Neuron (in vitro differentiated cells): ENCODE measurements at regions not wholly inside any gene's neighbourhood (a gene's known extent, or its start where the extent isn't known, plus 50 kb on each side); places are given as distances from the start of the nearest gene placed in this dataset.

Experiments used
- H2AFZ ChIP-seq: one replicate; pipeline ENCODE4 v1.6.1; 2013; ENCODE audit warnings: low read depth, mild to moderate bottlenecking, inconsistent platforms, low read length, moderate library complexity
- H3K27me3 ChIP-seq: one replicate; pipeline ENCODE4 v1.6.1; 2013; ENCODE audit warnings: low read length; ENCODE audit not compliant: insufficient read depth
- H3K36me3 ChIP-seq: one replicate; pipeline ENCODE4 v1.6.1; 2013; ENCODE audit warnings: low read length; ENCODE audit not compliant: insufficient read depth
- H3K4me1 ChIP-seq: one replicate; pipeline ENCODE4 v1.6.1; 2013; ENCODE audit warnings: low read length; ENCODE audit not compliant: insufficient read depth
- H3K4me3 ChIP-seq: 2 replicates; pipeline ENCODE4 v1.5.1; 2013; ENCODE audit warnings: mild to moderate bottlenecking, low read length, moderate library complexity
- H3K9me3 ChIP-seq: one replicate; pipeline ENCODE4 v1.6.1; 2013; ENCODE audit warnings: low read length

DNA sequence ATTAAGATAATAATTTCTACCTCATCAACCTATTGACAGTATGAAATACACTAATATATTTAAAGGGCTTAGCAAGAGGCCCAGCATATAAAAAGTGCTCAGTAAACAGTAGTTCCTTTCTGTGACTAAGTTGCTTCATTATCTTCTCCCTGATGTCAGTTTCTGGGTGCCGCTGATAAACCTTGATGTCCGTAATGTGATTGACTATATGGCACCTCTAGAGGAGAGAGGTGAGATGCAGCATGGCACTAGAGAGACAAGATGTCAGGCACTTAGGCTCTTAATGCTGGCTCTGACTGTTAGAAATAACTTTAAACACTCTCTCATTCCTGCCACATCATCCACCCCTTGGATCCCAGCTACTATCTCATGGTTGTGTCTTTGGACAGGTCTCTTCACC lies 455.9 kb upstream of the KLF4 start:
- Histone ChIP-seq H3K4me3 (no peak overlapping the region), H2AFZ (no peak overlapping the region), H3K4me1 (no peaks in the 10 kb centered on the region), H3K36me3 (no peaks in the 10 kb centered on the region), H3K9me3 (no peaks in the 10 kb centered on the region), H3K27me3 (no peaks in the 10 kb centered on the region)

DNA sequence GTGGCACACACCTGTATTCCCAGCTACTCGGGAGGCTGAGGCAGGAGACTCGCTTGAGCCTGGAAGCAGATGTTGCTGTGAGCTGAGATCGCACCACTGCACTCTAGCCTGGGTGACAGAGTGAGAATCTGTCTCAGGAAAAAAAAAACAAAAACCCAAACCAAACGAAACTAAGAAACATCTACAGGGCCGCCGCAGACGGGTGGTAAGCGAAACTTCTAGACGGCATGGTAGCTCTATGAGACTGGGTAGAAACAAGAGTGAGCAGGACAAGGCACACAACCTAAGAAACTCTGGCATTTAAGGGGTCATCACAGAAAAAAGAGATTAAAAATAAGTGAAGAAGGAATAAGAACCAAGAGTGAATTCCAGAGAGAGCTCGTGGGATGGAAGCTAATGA lies 454.8 kb upstream of the KLF4 start:
- Histone ChIP-seq H2AFZ (no peak overlapping the region), H3K9me3 (no peaks in the 10 kb centered on the region), H3K36me3 (no peaks in the 10 kb centered on the region), H3K27me3 (no peaks in the 10 kb centered on the region), H3K4me3 (no peak overlapping the region), H3K4me1 (no peaks in the 10 kb centered on the region)

DNA sequence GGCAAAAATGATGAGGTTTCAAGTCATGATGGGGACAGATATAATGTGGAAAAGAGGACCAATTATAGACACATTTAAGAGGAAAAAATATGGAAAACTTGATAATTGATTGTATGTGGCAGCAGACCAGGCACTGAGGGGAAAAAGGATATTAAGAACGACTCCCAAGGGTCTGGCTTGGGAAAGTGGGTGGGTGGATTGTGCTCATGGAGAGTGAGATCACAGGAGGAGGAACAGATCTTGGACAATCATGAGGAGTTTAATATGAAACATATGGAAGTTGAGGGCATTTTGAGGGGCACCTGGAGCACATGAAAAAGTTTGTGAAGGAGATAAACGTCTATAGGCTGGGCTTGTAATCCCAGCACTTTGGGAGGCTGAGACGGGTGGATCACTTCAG lies 454.3 kb upstream of the KLF4 start:
- Histone ChIP-seq H3K9me3 (no peaks in the 10 kb centered on the region), H2AFZ (no peak overlapping the region), H3K27me3 (no peaks in the 10 kb centered on the region), H3K4me1 (no peaks in the 10 kb centered on the region), H3K4me3 (no peak overlapping the region), H3K36me3 (no peaks in the 10 kb centered on the region)

DNA sequence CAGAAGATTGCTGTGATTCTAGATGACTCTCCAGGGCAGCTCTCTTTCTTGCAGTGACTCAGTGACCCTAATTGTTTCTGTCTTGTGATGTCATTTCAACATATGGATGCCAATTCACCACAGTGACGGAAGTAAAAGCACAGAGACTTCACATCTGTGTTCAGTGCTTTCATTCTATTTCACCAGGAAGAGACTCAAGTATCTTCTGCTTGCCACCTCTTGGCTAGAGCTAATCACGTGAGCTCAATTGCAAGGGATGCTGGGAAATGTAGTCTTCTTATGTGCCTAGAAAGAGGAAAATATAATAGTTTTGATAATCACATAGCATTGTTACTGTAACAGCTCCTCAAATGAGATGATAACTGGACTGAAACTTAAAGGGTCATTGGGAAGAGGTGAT lies 453.3 kb upstream of the KLF4 start:
- Histone ChIP-seq H3K4me3 (no peak overlapping the region), H3K9me3 (no peaks in the 10 kb centered on the region), H3K36me3 (no peaks in the 10 kb centered on the region), H2AFZ (no peak overlapping the region), H3K27me3 (no peaks in the 10 kb centered on the region), H3K4me1 (no peaks in the 10 kb centered on the region)

DNA sequence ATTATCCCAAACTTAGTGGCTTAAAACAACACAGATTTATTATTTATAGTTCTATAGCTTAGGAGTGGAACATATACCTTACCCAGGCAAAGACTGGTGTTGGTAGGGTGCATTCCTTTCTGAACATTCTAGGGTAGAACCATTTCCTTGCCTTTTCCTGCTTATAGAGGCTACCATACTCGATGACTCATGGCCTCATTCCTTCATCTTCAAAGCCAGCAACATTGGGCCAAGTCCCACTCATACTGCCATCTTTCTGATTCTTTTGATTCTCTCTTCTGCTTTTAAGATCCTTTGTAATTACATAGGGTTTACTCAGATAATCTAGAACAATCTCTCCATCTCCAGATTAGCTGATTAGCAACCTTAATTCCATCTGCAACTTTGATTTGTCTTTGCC lies 452.7 kb upstream of the KLF4 start:
- Histone ChIP-seq H3K27me3 (no peaks in the 10 kb centered on the region), H3K9me3 (no peaks in the 10 kb centered on the region), H3K36me3 (no peaks in the 10 kb centered on the region), H2AFZ (no peak overlapping the region), H3K4me1 (no peaks in the 10 kb centered on the region), H3K4me3 (no peak overlapping the region)

DNA sequence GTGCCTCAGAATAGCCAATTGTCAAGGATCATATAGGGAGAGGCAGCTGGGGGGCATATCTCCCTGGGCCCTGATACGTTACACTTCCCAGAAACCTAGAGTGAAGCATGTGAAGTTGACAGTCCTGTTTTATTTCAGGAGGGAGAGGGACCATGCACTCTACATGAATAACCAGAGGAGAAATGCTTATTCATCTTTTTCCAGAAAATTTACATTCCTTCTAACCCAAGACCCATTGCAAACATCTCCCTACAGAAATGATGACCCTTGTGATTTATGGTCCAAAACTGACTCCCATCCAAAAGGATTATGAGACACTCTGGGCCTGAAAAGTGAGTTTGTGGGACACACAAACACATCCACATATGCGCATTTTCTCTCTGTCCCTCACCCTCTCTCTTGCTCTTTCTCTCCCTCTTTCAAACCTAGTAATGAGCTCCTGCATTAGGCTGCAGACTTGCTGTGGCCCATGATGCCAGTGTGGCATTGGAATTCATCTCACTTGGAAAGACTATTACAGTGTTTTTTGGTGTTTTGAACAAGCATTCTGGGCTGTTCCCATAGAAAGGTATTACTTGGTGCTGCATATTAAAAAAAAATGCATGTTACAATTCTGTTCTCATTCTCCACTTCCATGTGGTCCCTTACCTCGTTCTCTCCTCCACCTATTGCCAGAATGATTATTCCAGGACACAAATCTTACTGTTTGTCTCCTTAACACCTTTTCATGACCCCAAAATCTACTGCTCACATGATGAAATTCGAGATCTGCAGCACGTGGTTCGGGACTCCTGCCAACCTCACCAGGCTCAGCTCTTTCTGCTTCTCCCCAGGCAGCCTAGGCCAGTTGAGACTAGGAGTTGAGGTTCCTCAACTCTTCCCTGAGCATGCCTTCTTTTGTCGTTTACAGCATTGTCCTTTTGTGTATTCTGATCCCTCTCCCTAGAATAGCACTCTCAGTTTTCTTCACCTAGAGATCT lies 451.3 kb upstream of the KLF4 start:
- Histone ChIP-seq H3K27me3 (no peaks in the 10 kb centered on the region), H3K4me1 (no peaks in the 10 kb centered on the region), H2AFZ (no peak overlapping the region), H3K4me3 (no peak overlapping the region), H3K9me3 (no peaks in the 10 kb centered on the region), H3K36me3 (no peaks in the 10 kb centered on the region)

DNA sequence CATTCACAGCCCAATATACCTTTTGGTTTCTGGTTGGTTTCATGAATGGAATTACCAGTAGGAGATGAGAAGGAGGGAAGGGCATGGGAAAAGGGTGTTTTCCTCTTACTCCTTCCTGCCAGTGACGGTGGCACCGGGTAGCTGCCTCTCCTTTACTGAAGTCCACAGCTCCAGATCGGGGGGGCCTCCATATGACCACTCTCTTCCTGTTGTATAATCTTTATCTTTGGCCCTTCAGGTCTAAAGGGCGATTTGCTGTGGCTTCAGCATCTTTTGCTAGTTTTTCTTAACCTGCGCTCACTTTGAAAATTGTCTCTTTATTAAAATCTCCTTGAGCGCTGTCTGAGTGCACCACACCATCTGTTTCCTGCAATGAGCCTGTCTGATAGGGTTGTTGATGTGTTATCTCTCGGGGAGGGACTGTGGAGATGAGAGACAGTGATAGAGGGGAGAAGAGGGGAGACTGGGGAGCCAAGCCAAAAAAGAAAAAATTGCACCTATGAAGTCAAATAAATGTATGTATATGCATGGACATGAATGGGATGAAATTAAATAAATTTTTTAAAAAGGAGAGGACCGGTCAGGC lies 449.3 kb upstream of the KLF4 start:
- no peaks in the 10 kb centered on the region for H3K27me3 ChIP-seq
- H3K9me3 ChIP-seq, result no peaks in the 10 kb centered on the region
- H3K4me1 ChIP-seq, result no peaks in the 10 kb centered on the region
- H3K4me3 ChIP-seq, result no peak overlapping the region
- no peaks in the 10 kb centered on the region for H3K36me3 ChIP-seq
- no peak overlapping the region for H2AFZ ChIP-seq

DNA sequence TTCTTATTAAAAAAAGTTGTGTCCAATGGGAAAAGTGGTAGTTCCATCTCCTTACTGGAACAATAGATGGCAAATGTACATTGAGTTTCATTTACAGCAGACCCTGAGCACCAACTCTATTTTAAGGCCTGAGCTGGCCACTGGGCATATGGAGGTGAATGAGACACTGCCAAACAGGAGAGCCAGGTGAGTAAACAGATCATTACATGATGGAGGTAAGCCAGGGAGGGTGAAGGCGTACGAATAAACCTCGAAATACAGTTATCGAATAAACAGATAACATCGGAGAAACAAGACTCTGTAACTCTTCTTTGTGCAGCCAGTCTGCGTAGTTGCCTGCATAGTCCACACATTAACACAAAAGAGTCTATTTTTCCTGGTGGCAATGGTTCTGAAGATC lies 446.4 kb upstream of the KLF4 start:
- Histone ChIP-seq H3K4me3 (no peak overlapping the region), H3K4me1 (no peaks in the 10 kb centered on the region), H3K36me3 (no peaks in the 10 kb centered on the region), H2AFZ (no peak overlapping the region), H3K27me3 (peaks cover 2% of the 10 kb centered on the region), H3K9me3 (no peaks in the 10 kb centered on the region)

DNA sequence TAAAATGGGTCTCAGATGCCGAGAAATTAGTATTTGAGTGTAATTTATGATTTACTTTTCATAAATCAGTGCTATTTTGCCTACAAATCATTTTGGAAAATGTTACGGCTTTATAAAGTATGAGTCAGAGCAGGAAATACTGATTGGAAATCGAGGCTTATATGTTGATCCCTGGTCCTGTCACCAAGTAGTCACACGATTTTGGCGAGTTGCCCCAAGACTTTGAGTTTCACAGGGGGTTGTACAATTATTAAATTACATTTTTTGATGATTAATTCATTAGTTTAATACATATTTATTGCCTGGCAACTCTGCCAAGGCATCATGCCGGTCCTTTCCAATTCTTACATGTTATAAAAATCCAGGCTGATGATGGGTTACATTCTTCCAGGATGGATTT lies 443.9 kb upstream of the KLF4 start:
- no peak overlapping the region for H3K4me3 ChIP-seq
- H3K27me3 ChIP-seq, result peaks cover 2% of the 10 kb centered on the region
- H3K36me3 ChIP-seq, result no peaks in the 10 kb centered on the region

DNA sequence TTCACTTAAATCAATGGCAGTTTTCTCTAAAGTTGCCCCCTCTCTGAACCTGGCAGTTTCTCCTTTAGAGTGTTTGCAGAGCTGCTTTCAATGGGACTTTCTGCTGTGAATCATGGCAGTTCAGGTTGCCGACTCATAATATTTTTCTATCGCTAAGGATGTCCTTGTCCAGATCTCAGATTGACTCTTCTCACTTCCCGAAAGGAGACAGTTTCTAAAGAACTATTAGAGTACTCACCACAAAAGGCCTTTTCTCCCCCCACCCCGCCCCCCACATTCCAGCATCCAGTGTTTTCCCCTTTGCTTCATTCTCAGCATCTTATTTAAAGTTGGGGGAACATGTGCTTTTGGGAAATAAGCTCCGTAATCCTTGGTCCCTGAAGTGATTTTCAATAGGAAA lies 443.5 kb upstream of the KLF4 start:
- no peaks in the 10 kb centered on the region for H3K4me1 ChIP-seq
- H2AFZ ChIP-seq, result no peak overlapping the region
- H3K36me3 ChIP-seq, result no peaks in the 10 kb centered on the region
- H3K9me3 ChIP-seq, result no peaks in the 10 kb centered on the region
- H3K27me3 ChIP-seq, result peaks cover 2% of the 10 kb centered on the region
- no peak overlapping the region for H3K4me3 ChIP-seq

More for the DNA sequence above, 443.9 kb upstream of the KLF4 start:
- no peaks in the 10 kb centered on the region for H3K4me1 ChIP-seq
- no peaks in the 10 kb centered on the region for H3K9me3 ChIP-seq
- H2AFZ ChIP-seq, result no peak overlapping the region

DNA sequence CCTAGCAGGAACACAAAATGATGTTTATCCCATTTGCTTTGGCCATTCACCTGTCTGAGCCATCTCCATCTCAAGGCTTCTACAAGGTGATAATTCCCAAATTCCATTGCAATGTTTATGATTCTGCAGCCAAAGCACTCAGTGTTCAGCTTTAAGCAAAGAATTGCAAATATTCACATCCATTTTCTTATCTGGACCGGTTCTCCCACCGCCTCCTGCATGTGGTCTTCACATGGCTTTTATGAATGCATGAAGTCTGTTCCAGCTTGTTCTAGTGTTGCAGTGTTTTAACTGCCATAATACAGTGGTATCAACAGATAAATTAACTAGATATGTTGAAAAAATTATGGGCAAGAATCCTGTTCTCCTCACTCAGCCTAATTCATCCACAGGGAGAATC lies 443.0 kb upstream of the KLF4 start:
- Histone ChIP-seq H3K36me3 (no peaks in the 10 kb centered on the region), H3K4me3 (no peak overlapping the region), H3K9me3 (no peaks in the 10 kb centered on the region), H3K4me1 (no peaks in the 10 kb centered on the region), H3K27me3 (peaks cover 2% of the 10 kb centered on the region), H2AFZ (no peak overlapping the region)

DNA sequence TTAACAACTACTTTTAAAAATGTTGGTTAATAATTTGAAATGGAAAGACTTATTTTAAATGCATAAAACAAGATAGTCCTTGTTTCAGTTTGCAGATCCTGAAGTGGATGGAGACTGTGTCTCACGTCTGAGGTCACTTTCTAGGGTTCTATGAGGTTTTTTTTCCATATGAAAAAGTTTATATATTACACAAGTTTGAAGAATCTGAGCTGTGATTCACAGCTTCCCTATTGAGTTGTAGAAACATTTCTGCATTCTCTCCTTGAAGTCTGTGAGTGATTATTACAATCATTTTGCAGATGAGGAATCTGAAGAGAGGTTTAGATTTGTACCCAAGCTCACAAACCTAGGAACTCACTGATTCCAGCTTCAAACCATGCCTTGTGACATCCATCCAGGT lies 442.5 kb upstream of the KLF4 start:
- Histone ChIP-seq H3K36me3 (no peaks in the 10 kb centered on the region), H2AFZ (no peak overlapping the region), H3K4me3 (no peak overlapping the region), H3K27me3 (peaks cover 2% of the 10 kb centered on the region), H3K9me3 (no peaks in the 10 kb centered on the region), H3K4me1 (no peaks in the 10 kb centered on the region)

DNA sequence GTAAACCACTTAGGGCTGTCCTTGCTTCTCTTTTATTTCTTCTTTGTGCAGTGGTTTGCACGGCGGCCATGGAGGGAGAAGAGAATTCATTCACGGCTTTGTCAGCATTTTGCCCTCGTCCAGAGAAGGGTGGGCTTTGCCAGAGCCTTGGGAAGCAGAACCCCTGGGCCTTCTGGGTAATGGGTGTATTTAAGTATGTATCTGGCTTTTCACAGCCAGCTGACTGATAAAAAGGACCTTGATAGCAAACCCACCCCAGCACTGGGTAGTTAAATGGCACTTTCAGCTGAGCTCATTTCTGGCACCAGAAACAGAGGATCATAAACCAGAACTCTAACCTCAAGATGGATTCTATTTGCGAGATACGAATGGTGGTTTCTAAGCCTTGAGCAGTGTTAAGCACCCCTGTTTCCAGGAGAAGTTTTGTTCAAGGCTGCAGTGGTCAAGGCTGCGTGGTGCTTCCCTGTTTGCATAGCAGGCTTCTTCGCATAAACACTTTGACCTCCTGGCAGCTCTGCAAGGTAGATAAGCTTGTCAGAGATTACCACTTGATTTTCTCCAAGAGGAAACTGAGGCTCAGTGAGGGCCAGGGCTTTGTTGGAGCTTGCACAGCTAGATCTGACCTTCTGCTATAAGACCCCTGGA lies 441.6 kb upstream of the KLF4 start:
- H3K4me1 ChIP-seq, result no peaks in the 10 kb centered on the region
- H3K36me3 ChIP-seq, result no peaks in the 10 kb centered on the region
- H3K4me3 ChIP-seq, result no peak overlapping the region
- H2AFZ ChIP-seq, result no peak overlapping the region
- H3K9me3 ChIP-seq, result no peaks in the 10 kb centered on the region
- peaks cover 2% of the 10 kb centered on the region for H3K27me3 ChIP-seq
